C4-2B (cell line): ENCODE measurements at regions not wholly inside any gene's neighbourhood (a gene's known extent, or its start where the extent isn't known, plus 50 kb on each side); places are given as distances from the start of the nearest gene placed in this dataset.

ENCODE experiments used
- CTCF ChIP-seq: fragments of 450-650 bp; conservative IDR thresholded peaks from 2 replicates; pipeline ENCODE4 v1.5.1; 2017; ENCODE audit warnings: mild to moderate bottlenecking
- ZFX ChIP-seq: fragments of 450-650 bp; IDR thresholded peaks from 2 replicates; pipeline ENCODE4 v1.6.1; 2017

GRCh38 chr2:236499691-236500578 is 69.7 kb upstream of the ACKR3 start:
- no peak for TF ChIP-seq CTCF
- TF ChIP-seq ZFX: no peak
